HG03139 (cell line): ENCODE measurements at regions not wholly inside any gene's neighbourhood (a gene's known extent, or its start where the extent isn't known, plus 50 kb on each side); places are given as distances from the start of the nearest gene placed in this dataset.
"Not testable (repeated sequence)": the region's sequence is repeated elsewhere in the genome, so short reads cannot be mapped to it uniquely, and the experiment has no call there.

ENCODE experiments used
- ATAC-seq: cut with Tn5 transposase; IDR thresholded peaks from one replicate; pipeline ENCODE4 v1.9.1; 2021; ENCODE audit not compliant: unreplicated experiment

- not testable (repeated sequence) for ATAC-seq
These were observed 191.1 kb upstream of the MEIS1 start for GRCh38 chr2:66243809-66244208.

GRCh38 chr2:66242888-66243287, 192.0 kb upstream of the MEIS1 start:
- ATAC-seq, result not testable (repeated sequence)

GRCh38 chr2:66242099-66242789, 192.7 kb upstream of the MEIS1 start:
- ATAC-seq, result no peak

- ATAC-seq, result no peak
These were observed 194.6 kb upstream of the MEIS1 start for GRCh38 chr2:66240286-66240685.

GRCh38 chr2:66239655-66240054, 195.3 kb upstream of the MEIS1 start:
- no peak for ATAC-seq

- ATAC-seq, result no peak
These were observed 197.0 kb upstream of the MEIS1 start for GRCh38 chr2:66237803-66238379.

- no peak for ATAC-seq
These were observed 197.8 kb upstream of the MEIS1 start for GRCh38 chr2:66236816-66237802.

GRCh38 chr2:66236067-66236685, 198.7 kb upstream of the MEIS1 start:
- no peak for ATAC-seq

GRCh38 chr2:66235428-66235827, 199.5 kb upstream of the MEIS1 start:
- no peak for ATAC-seq

GRCh38 chr2:66233981-66234380, 200.9 kb upstream of the MEIS1 start:
- ATAC-seq, result no peak

GRCh38 chr2:66228128-66228547, 206.8 kb upstream of the MEIS1 start:
- ATAC-seq, result no peak

- ATAC-seq, result no peak
These were observed 217.8 kb upstream of the MEIS1 start for GRCh38 chr2:66217039-66217585.

GRCh38 chr2:66212749-66213148, 222.2 kb upstream of the MEIS1 start:
- no peak for ATAC-seq

GRCh38 chr2:66202586-66202985, 232.3 kb upstream of the MEIS1 start:
- ATAC-seq, result no peak

GRCh38 chr2:66201242-66201641, 233.7 kb upstream of the MEIS1 start:
- no peak for ATAC-seq

- ATAC-seq, result no peak
These were observed 236.1 kb upstream of the MEIS1 start for GRCh38 chr2:66198873-66199272.

GRCh38 chr2:66192888-66193287, 242.0 kb upstream of the MEIS1 start:
- ATAC-seq, result no peak

GRCh38 chr2:66191311-66191710, 243.6 kb upstream of the MEIS1 start:
- no peak for ATAC-seq

GRCh38 chr2:66189553-66189952, 245.4 kb upstream of the MEIS1 start:
- ATAC-seq, result no peak

GRCh38 chr2:66186537-66186936, 248.4 kb upstream of the MEIS1 start:
- no peak for ATAC-seq

- ATAC-seq, result no peak
These were observed 249.3 kb upstream of the MEIS1 start for GRCh38 chr2:66185497-66186054.
